Hippocampal formation (tissue), 2 donors: ENCODE measurements at regions not wholly inside any gene's neighbourhood (a gene's known extent, or its start where the extent isn't known, plus 50 kb on each side); places are given as distances from the start of the nearest gene placed in this dataset.

Experiments used
- DNase-seq, 2 donors: peaks; one replicate each; lab custom pipeline; 2025; lab: John Stamatoyannopoulos, UW

DNA sequence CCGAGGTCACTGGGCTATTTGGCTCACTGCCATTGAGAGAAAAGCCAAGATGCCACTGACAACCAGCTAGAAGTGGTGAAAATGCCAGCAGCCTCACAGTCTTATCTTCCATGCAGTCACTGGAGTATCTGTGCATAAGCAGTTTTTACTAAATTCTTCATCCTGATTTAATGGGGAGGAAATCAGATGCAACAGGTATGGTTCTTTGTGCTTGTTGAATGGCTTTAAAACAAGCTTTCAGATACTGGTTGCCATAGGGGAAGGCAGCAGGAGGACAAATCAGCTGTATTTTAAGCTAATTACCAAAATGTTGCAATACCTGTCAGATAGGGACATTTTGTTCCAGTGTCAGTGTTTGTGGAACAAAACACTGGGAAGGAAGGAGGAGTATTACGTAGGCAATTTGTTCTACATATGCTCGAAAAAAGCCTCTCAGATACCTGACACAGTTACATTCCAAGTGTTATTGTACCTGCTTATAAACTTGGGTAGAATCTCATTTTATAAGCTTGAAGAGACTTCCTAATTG is 54.1 kb upstream of the ARHGAP5 start:
- no peak for DNase-seq

DNA sequence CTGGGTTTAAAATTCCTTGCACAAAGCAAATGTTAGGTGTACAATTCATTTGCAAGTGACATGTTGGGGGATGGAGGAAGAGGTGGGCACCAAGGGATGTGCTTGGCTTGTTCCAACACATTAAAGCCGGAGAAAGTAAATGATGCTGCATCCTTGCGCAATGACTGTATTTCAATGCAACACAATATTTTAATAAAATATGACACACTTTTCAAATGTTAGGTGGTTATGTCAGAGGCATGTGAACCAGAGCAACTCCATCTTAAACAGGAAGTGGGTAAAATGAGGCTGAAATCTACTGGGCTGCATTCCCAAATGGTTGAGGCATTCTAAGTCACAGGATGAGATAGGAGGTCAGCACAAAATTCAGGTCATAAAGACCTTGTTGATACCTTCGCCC is 53.6 kb upstream of the ARHGAP5 start:
- DNase-seq = no peak

DNA sequence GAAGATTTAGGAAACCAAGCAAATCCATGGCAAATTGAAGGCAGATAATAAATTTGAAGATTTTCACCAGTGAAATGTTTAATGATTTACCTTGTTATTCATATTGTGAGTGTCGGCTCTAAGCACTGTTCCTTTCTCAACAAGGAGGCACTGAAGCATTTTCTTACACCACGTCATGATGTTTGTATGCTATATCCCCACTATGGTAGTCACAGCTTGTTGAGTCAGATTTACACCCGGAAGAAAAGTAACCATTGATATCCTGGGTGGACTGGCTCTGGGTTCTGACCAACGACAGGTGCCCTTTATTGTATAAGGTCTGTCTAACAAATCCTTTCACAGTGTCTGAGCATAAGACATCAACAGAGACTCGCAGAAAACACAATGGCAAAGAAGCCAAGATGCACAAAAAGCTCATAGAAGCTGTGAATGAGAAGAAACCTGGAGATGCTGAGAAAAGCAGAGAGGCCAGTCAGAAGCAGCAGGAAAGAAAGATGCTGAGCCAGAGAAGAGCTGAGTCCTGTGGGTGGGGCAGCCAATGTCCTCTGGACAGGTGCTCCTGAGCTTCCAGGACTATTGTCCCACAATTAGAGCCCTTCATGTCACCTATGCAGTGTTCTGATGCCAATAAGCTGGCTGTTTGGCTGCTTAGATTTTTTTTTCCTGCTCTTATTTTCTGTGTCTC is 49.7 kb upstream of the ARHGAP5 start:
- no peak for DNase-seq
